ENCODE measurements at regions not wholly inside any gene's neighbourhood (a gene's known extent, or its start where the extent isn't known, plus 50 kb on each side); places are given as distances from the start of the nearest gene placed in this dataset.
A peak's percentile ranks its signal among the peaks of the same experiment; 100 is the strongest.

- TF ChIP-seq EZH2 (IDR thresholded peaks at IDR 0.05; ENCODE audit: low read length, missing control alignments) = no peak
- Histone ChIP-seq H3K4me1 (ENCODE audit: control insufficient read depth, extremely low read depth, insufficient read depth, low read length) (no peaks in the 10 kb centered on the region), H3K36me3 (ENCODE audit: control insufficient read depth, insufficient read depth, low read length) (no peaks in the 10 kb centered on the region), H3K27ac (ENCODE audit: insufficient read depth, low read length) (no peak overlapping the region), H3K4me2 (ENCODE audit: extremely low read depth, insufficient read depth, low read length) (no peak overlapping the region), H3K9ac (ENCODE audit: insufficient read depth, low read length) (no peak overlapping the region), H3K4me3 (replicated peaks in 1 of 4; ENCODE audit: control extremely low read depth in 1 of 4, insufficient read depth in 1 of 4, low read depth in 3 of 4, low read length in 4 of 4) (no peak overlapping the region), H3K9me3 (ENCODE audit: control insufficient read depth, insufficient read depth, low read depth, low read length) (no peaks in the 10 kb centered on the region), H3K27me3 (ENCODE audit: control insufficient read depth, insufficient read depth, low read length) (no peaks in the 10 kb centered on the region), H3K79me2 (ENCODE audit: control insufficient read depth, insufficient read depth, low read length) (no peaks in the 10 kb centered on the region), H2AFZ (ENCODE audit: low read length) (no peak overlapping the region), H4K20me1 (ENCODE audit: control insufficient read depth, extremely low read depth, insufficient read depth, low read length) (no peaks in the 10 kb centered on the region)
- no peak for DNase-seq (ENCODE audit: low read depth in 2 of 2)
Observed at GRCh38 chr2:83536556-83536955, 922.5 kb downstream of the SUCLG1 start.

- Histone ChIP-seq H3K4me1 (ENCODE audit: control insufficient read depth, extremely low read depth, insufficient read depth, low read length) (no peaks in the 10 kb centered on the region), H3K9me3 (ENCODE audit: control insufficient read depth, insufficient read depth, low read depth, low read length) (no peaks in the 10 kb centered on the region), H3K9ac (ENCODE audit: insufficient read depth, low read length) (no peak overlapping the region), H3K27me3 (ENCODE audit: control insufficient read depth, insufficient read depth, low read length) (no peaks in the 10 kb centered on the region), H3K36me3 (ENCODE audit: control insufficient read depth, insufficient read depth, low read length) (no peaks in the 10 kb centered on the region), H3K4me3 (replicated peaks in 1 of 4; ENCODE audit: control extremely low read depth in 1 of 4, insufficient read depth in 1 of 4, low read depth in 3 of 4, low read length in 4 of 4) (no peak overlapping the region), H2AFZ (ENCODE audit: low read length) (no peak overlapping the region), H3K27ac (ENCODE audit: insufficient read depth, low read length) (no peak overlapping the region), H3K4me2 (ENCODE audit: extremely low read depth, insufficient read depth, low read length) (no peak overlapping the region), H3K79me2 (ENCODE audit: control insufficient read depth, insufficient read depth, low read length) (no peaks in the 10 kb centered on the region), H4K20me1 (ENCODE audit: control insufficient read depth, extremely low read depth, insufficient read depth, low read length) (no peaks in the 10 kb centered on the region)
- TF ChIP-seq CTCF (conservative IDR thresholded peaks at IDR 0.05 in 1 of 2, IDR thresholded peaks at IDR 0.05 in 1 of 2; ENCODE audit: low read depth in 1 of 2, low read length in 2 of 2) = no peak
- no peak for TF ChIP-seq EZH2 (IDR thresholded peaks at IDR 0.05; ENCODE audit: low read length, missing control alignments)
- DNase-seq (ENCODE audit: low read depth in 2 of 2) = no peak
Observed at GRCh38 chr2:83534416-83534815, 924.7 kb downstream of the SUCLG1 start.

GRCh38 chr2:83531206-83531826 is 927.8 kb downstream of the SUCLG1 start:
- Histone ChIP-seq H3K9me3 (ENCODE audit: control insufficient read depth, insufficient read depth, low read depth, low read length) (no peaks in the 10 kb centered on the region), H4K20me1 (ENCODE audit: control insufficient read depth, extremely low read depth, insufficient read depth, low read length) (no peaks in the 10 kb centered on the region), H3K4me3 (replicated peaks in 1 of 4; ENCODE audit: control extremely low read depth in 1 of 4, insufficient read depth in 1 of 4, low read depth in 3 of 4, low read length in 4 of 4) (no peak overlapping the region), H3K79me2 (ENCODE audit: control insufficient read depth, insufficient read depth, low read length) (no peaks in the 10 kb centered on the region), H3K27ac (ENCODE audit: insufficient read depth, low read length) (no peak overlapping the region), H2AFZ (ENCODE audit: low read length) (no peak overlapping the region), H3K4me2 (ENCODE audit: extremely low read depth, insufficient read depth, low read length) (no peak overlapping the region), H3K36me3 (ENCODE audit: control insufficient read depth, insufficient read depth, low read length) (no peaks in the 10 kb centered on the region), H3K27me3 (ENCODE audit: control insufficient read depth, insufficient read depth, low read length) (no peaks in the 10 kb centered on the region), H3K4me1 (ENCODE audit: control insufficient read depth, extremely low read depth, insufficient read depth, low read length) (no peaks in the 10 kb centered on the region), H3K9ac (ENCODE audit: insufficient read depth, low read length) (no peak overlapping the region)
- TF ChIP-seq EZH2 (IDR thresholded peaks at IDR 0.05; ENCODE audit: low read length, missing control alignments) (no peak), CTCF (conservative IDR thresholded peaks at IDR 0.05 in 1 of 2, IDR thresholded peaks at IDR 0.05 in 1 of 2; ENCODE audit: low read depth in 1 of 2, low read length in 2 of 2) (no peak)
- DNase-seq (ENCODE audit: low read depth in 2 of 2) = peak; percentile 11 to 12

Measured in fibroblast of lung (primary cell).